Mucosa of rectum (tissue), 2 donors: ENCODE measurements at regions not wholly inside any gene's neighbourhood (a gene's known extent, or its start where the extent isn't known, plus 50 kb on each side); places are given as distances from the start of the nearest gene placed in this dataset.

ENCODE experiments used
- H3K27ac ChIP-seq, 2 donors: one replicate each; pipeline ENCODE4 v1.7.0; 2013; ENCODE audit warnings: inconsistent platforms in 2 of 2, low read depth in 2 of 2, low read length in 2 of 2
- H3K27me3 ChIP-seq, 2 donors: one replicate each; pipeline ENCODE4 v1.7.0; 2013; ENCODE audit warnings: low read length in 2 of 2; ENCODE audit not compliant: control insufficient read depth in 2 of 2, insufficient read depth in 2 of 2
- H3K36me3 ChIP-seq, 2 donors: one replicate each; pipeline ENCODE4 v1.7.0; 2013; ENCODE audit warnings: low read length in 2 of 2; ENCODE audit not compliant: control insufficient read depth in 2 of 2, insufficient read depth in 2 of 2
- H3K4me1 ChIP-seq, 2 donors: one replicate each; pipeline ENCODE4 v1.7.0; 2013; ENCODE audit warnings: low read length in 2 of 2, mild to moderate bottlenecking in 1 of 2; ENCODE audit not compliant: control insufficient read depth in 2 of 2, insufficient read depth in 2 of 2
- H3K4me3 ChIP-seq, 2 donors: one replicate each; pipeline ENCODE4 v1.7.0; 2013; ENCODE audit warnings: low read length in 2 of 2
- H3K9ac ChIP-seq, 2 donors: one replicate each; pipeline ENCODE4 v1.7.0; 2013; ENCODE audit warnings: low read length in 2 of 2, low read depth in 1 of 2, mild to moderate bottlenecking in 1 of 2
- H3K9me3 ChIP-seq, 2 donors: one replicate each; pipeline ENCODE4 v1.7.0; 2013; ENCODE audit warnings: low read length in 2 of 2; ENCODE audit not compliant: control insufficient read depth in 2 of 2
- donor health status: healthy.
- donor health status: Normal muscosa, but diverticular disease.

DNA sequence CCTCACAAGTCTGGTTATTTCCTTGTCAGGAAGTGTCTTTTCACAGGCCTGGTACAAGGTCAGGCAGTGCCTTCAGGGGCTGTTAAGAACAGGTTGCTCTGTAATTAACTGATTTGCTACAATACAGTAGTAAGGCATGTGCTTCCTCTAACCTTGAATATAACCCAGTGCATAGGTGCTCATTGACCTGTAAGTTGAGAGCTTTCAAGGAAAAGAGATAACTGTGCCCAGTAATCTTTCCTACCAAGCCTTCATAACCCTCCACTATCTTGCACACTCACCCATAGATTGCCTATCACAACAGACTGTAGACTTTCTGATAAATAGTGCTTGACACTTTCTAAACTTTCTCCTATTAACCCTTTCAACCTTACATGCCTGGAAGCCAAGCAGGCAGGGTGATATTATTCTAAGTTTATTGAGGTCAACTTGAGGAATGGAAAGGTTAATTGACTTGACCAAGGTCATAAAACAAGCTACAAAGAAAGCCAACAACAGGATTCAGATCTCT, 148.1 kb downstream of the PPARGC1A start:
- Histone ChIP-seq H3K27ac (peak overlapping the region; percentile 68 to 83), H3K4me3 (no peak overlapping the region), H3K27me3 (no peaks in the 10 kb centered on the region), H3K36me3 (no peaks in the 10 kb centered on the region), H3K4me1 (peaks cover 30 to 39% of the 10 kb centered on the region in 2 donors), H3K9ac (no peak overlapping the region), H3K9me3 (no peaks in the 10 kb centered on the region)

GRCh38 chr4:23737571-23737970, 152.3 kb downstream of the PPARGC1A start:
- Histone ChIP-seq H3K27me3 (no peaks in the 10 kb centered on the region), H3K9me3 (no peaks in the 10 kb centered on the region), H3K27ac (no peak overlapping the region), H3K9ac (no peak overlapping the region), H3K4me3 (no peak overlapping the region), H3K4me1 (peaks cover 14 to 43% of the 10 kb centered on the region in 2 donors), H3K36me3 (no peaks in the 10 kb centered on the region)

DNA sequence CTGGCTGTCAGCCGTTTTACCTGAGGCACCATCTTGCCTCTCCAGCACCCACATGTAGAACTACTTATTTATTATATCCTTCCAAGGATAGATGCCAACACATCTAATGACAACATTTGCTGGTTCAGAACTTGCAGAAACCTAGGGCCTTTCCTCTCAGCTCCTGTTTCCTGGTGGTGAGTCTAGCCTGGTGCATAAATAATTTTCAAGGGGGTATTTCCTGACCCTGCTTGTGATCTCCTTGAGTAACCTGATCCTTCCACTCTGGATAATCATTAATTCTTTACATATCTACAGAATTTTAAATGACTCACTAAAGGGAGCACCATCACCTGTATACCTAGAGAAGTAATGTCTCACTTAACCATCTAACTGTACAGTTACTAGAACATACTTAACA, 153.4 kb downstream of the PPARGC1A start:
- Histone ChIP-seq H3K9me3 (no peaks in the 10 kb centered on the region), H3K36me3 (no peaks in the 10 kb centered on the region), H3K4me3 (no peak overlapping the region), H3K4me1 (peaks cover 8 to 45% of the 10 kb centered on the region in 2 donors), H3K9ac (no peak overlapping the region), H3K27me3 (no peaks in the 10 kb centered on the region), H3K27ac (no peak overlapping the region)

DNA sequence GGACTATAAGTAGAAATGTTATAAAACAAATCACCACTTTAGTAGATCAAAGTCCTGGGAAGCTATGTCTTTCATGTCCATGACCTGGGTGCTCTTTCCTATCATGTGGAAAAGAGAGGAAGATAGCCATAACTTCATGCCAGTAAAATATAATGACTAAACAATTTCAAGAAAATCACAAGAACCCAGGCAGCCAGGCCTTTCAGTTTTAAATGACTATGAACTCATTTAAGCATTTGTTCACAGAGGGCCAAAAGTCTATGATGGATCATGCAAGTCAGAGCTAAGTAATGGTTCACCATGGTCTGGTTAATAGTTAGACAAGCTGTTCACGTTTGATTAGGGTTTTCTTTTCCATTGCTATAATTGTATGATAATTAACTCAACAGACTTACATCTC, 155.8 kb downstream of the PPARGC1A start:
- H3K36me3 ChIP-seq: no peaks in the 10 kb centered on the region

GRCh38 chr4:23733476-23733875, 156.4 kb downstream of the PPARGC1A start:
- Histone ChIP-seq H3K27ac (peak overlapping the region; percentile 45 to 62), H3K4me1 (peaks cover 0 to 41% of the 10 kb centered on the region in 2 donors), H3K9ac (no peak overlapping the region), H3K9me3 (no peaks in the 10 kb centered on the region), H3K4me3 (no peak overlapping the region), H3K36me3 (no peaks in the 10 kb centered on the region), H3K27me3 (no peaks in the 10 kb centered on the region)

More for the DNA sequence above, 155.8 kb downstream of the PPARGC1A start:
- Histone ChIP-seq H3K27ac (peak overlapping the region; percentile 45 to 62), H3K4me3 (no peak overlapping the region), H3K4me1 (peaks cover 0 to 40% of the 10 kb centered on the region in 2 donors), H3K9me3 (no peaks in the 10 kb centered on the region), H3K27me3 (no peaks in the 10 kb centered on the region), H3K9ac (no peak overlapping the region)

- Histone ChIP-seq H3K27me3 (no peaks in the 10 kb centered on the region), H3K9me3 (no peaks in the 10 kb centered on the region), H3K27ac (no peak overlapping the region), H3K4me3 (no peak overlapping the region), H3K4me1 (peaks cover 0 to 41% of the 10 kb centered on the region in 2 donors), H3K36me3 (no peaks in the 10 kb centered on the region), H3K9ac (no peak overlapping the region)
Observed at GRCh38 chr4:23730998-23731397, 158.8 kb downstream of the PPARGC1A start.

DNA sequence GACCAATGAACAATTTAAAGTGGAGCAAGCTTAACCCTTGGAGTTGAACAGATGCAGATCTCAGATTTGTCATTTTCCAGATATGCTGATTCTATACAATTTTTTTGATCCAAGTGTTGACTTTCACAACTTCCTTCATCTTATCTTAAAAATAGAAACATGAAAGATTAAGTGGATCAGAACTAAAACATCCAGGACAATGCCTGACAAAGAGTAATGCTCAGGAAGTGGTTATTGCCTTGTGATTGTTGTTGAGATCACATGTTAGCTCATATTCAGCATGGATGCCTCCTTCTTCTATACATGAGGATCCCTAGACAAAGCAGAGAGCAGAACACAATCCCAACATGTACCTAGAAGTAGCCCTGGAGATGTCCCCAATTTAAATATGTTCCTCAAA, 160.9 kb downstream of the PPARGC1A start:
- Histone ChIP-seq H3K27ac (no peak overlapping the region), H3K36me3 (no peaks in the 10 kb centered on the region), H3K27me3 (no peaks in the 10 kb centered on the region), H3K9me3 (no peaks in the 10 kb centered on the region), H3K4me3 (no peak overlapping the region), H3K9ac (no peak overlapping the region), H3K4me1 (peaks cover 0 to 33% of the 10 kb centered on the region in 2 donors)

DNA sequence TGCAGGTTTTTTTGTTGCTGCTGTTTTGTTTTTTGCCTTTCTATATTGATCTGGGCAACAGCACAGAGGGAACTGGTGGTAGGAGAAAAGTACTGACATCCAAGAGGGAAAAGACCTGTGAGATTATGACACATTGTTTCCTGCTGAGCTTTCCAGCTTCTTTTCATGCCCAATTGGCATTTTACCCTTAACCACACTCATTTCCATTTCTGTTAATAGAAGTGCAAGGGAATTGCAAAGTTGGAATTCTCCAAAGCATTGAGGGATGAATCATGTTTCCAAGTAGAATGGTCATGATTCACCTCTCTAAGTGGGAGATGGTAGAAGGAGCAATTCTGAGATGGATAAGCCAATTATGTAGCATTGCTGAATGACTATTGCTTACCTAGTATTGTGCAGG, 161.5 kb downstream of the PPARGC1A start:
- Histone ChIP-seq H3K9me3 (no peaks in the 10 kb centered on the region), H3K27ac (no peak overlapping the region), H3K4me3 (no peak overlapping the region), H3K9ac (no peak overlapping the region), H3K36me3 (no peaks in the 10 kb centered on the region), H3K27me3 (no peaks in the 10 kb centered on the region), H3K4me1 (peaks cover 0 to 27% of the 10 kb centered on the region in 2 donors)

DNA sequence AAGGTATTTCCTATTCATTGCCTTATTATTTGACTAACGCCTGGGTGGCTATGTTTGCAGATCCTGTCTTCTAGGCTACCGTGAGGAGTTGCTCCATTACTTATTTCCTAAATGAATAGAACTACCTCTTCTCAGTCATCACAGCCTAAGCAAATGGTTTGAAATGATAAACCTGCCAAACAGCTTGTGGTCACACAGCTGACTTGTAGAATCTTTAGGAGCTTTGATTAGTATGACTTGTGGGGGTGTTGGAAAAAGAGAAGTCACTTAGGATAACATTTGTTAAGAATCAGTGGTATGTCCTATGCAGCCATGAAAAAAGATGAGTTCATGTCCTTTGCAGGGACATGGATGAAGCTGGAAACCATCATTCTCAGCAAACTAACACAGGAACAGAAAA, 169.3 kb downstream of the PPARGC1A start:
- H3K27ac ChIP-seq: peak overlapping the region in 1 of 2 donors; percentile 9
- H3K27me3 ChIP-seq: no peaks in the 10 kb centered on the region
- no peak overlapping the region for H3K4me3 ChIP-seq
- H3K9me3 ChIP-seq: no peaks in the 10 kb centered on the region
- peaks cover 2 to 21% of the 10 kb centered on the region in 2 donors for H3K4me1 ChIP-seq
- H3K9ac ChIP-seq: no peak overlapping the region
- no peaks in the 10 kb centered on the region for H3K36me3 ChIP-seq

GRCh38 chr4:23718435-23718834, 171.4 kb downstream of the PPARGC1A start:
- H3K9me3 ChIP-seq: no peaks in the 10 kb centered on the region
- H3K27ac ChIP-seq: peak overlapping the region; percentile 75 to 82
- peaks cover 2 to 21% of the 10 kb centered on the region in 2 donors for H3K4me1 ChIP-seq
- H3K4me3 ChIP-seq: peak overlapping the region; percentile 49 to 68
- H3K36me3 ChIP-seq: no peaks in the 10 kb centered on the region
- peak overlapping the region in 1 of 2 donors; percentile 41 for H3K9ac ChIP-seq
- no peaks in the 10 kb centered on the region for H3K27me3 ChIP-seq
